Fibroblast of lung (primary cell): ENCODE measurements at regions not wholly inside any gene's neighbourhood (a gene's known extent, or its start where the extent isn't known, plus 50 kb on each side); places are given as distances from the start of the nearest gene placed in this dataset.

ENCODE experiments used
- DNase-seq, 2 donors: peaks; one replicate each; pipeline versions ENCODE4 v3.0.0 to v3.0.0-alpha.2; 2010; ENCODE audit warnings: low read depth in 2 of 2
- H2AFZ ChIP-seq: 2 replicates; pipeline ENCODE4 v1.5.1; 2012; ENCODE audit warnings: low read length, control low read depth, inconsistent platforms
- H3K27ac ChIP-seq: 2 replicates; pipeline ENCODE4 v1.5.1; 2011; ENCODE audit warnings: low read length, control low read depth; ENCODE audit not compliant: insufficient read depth
- H3K27me3 ChIP-seq: 2 replicates; pipeline ENCODE4 v1.5.1; 2011; ENCODE audit warnings: mild to moderate bottlenecking, low read length; ENCODE audit not compliant: control insufficient read depth, insufficient read depth
- H3K36me3 ChIP-seq: 2 replicates; pipeline ENCODE4 v1.5.1; 2011; ENCODE audit warnings: low read length; ENCODE audit not compliant: control insufficient read depth, insufficient read depth
- H3K4me1 ChIP-seq: 2 replicates; pipeline ENCODE4 v1.5.1; 2011; ENCODE audit warnings: low read length; ENCODE audit not compliant: control insufficient read depth, insufficient read depth; ENCODE audit errors: extremely low read depth
- H3K4me2 ChIP-seq: 2 replicates; pipeline ENCODE4 v1.5.1; 2011; ENCODE audit warnings: low read length, control low read depth; ENCODE audit not compliant: insufficient read depth; ENCODE audit errors: extremely low read depth
- H3K4me3 ChIP-seq, 4 experiments: fragments of 200-600 bp in 1 of 4; sonication (generic) in 1 of 4; replicated peaks in 1 of 4; 2 replicates each; pipeline ENCODE4 v1.5.1; 2011 to 2016; ENCODE audit warnings: low read length in 4 of 4, low read depth in 3 of 4, mild to moderate bottlenecking in 3 of 4, control low read depth in 2 of 4, inconsistent platforms in 1 of 4, mixed read lengths in 1 of 4; ENCODE audit not compliant: insufficient read depth in 1 of 4; ENCODE audit errors: control extremely low read depth in 1 of 4
- H3K79me2 ChIP-seq: 2 replicates; pipeline ENCODE4 v1.5.1; 2012; ENCODE audit warnings: mild to moderate bottlenecking, low read length, inconsistent platforms; ENCODE audit not compliant: control insufficient read depth, insufficient read depth
- H3K9ac ChIP-seq: 2 replicates; pipeline ENCODE4 v1.5.1; 2011; ENCODE audit warnings: mild to moderate bottlenecking, low read length, control low read depth; ENCODE audit not compliant: insufficient read depth
- H3K9me3 ChIP-seq: 2 replicates; pipeline ENCODE4 v1.5.1; 2012; ENCODE audit warnings: low read depth, low read length; ENCODE audit not compliant: control insufficient read depth, insufficient read depth
- H4K20me1 ChIP-seq: 2 replicates; pipeline ENCODE4 v1.5.1; 2011; ENCODE audit warnings: low read length; ENCODE audit not compliant: control insufficient read depth, insufficient read depth; ENCODE audit errors: extremely low read depth
- CTCF ChIP-seq, 2 donors: IDR thresholded peaks in 1 of 2; conservative IDR thresholded peaks in 1 of 2; 1 replicate in 1 of 2; 2 replicates in 1 of 2; pipeline ENCODE4 v1.5.1; 2011 to 2012; ENCODE audit warnings: low read length in 2 of 2, control low read depth in 1 of 2, inconsistent platforms in 1 of 2, low read depth in 1 of 2, mild to moderate bottlenecking in 1 of 2
- EZH2 ChIP-seq: IDR thresholded peaks from 2 replicates; pipeline ENCODE4 v1.5.1; 2012; ENCODE audit warnings: low read length, control low read depth, mild to moderate bottlenecking; ENCODE audit errors: missing control alignments

GRCh38 chr13:26984337-26984736, 187.3 kb downstream of the USP12 start:
- Histone ChIP-seq H3K27me3 (no peaks in the 10 kb centered on the region), H3K36me3 (no peaks in the 10 kb centered on the region), H4K20me1 (no peaks in the 10 kb centered on the region), H3K4me2 (no peak overlapping the region), H3K27ac (peak overlapping the region; percentile 80), H3K9ac (no peak overlapping the region), H3K4me1 (peaks cover 11% of the 10 kb centered on the region), H3K9me3 (no peaks in the 10 kb centered on the region), H3K4me3 (no peak overlapping the region), H3K79me2 (no peaks in the 10 kb centered on the region), H2AFZ (no peak overlapping the region)
- no peak for DNase-seq
- TF ChIP-seq EZH2 (no peak), CTCF (conservative IDR thresholded peaks at IDR 0.05 in 1 of 2, IDR thresholded peaks at IDR 0.05 in 1 of 2; ENCODE audit: low read depth in 1 of 2, low read length in 2 of 2) (no peak)

GRCh38 chr13:26983543-26984320, 187.9 kb downstream of the USP12 start:
- Histone ChIP-seq H2AFZ (no peak overlapping the region), H3K4me3 (no peak overlapping the region), H3K9ac (no peak overlapping the region), H3K79me2 (no peaks in the 10 kb centered on the region), H3K9me3 (no peaks in the 10 kb centered on the region), H3K36me3 (no peaks in the 10 kb centered on the region), H3K27me3 (no peaks in the 10 kb centered on the region), H3K27ac (peak overlapping the region; percentile 80), H3K4me2 (peak overlapping the region; percentile 66), H3K4me1 (peaks cover 10% of the 10 kb centered on the region), H4K20me1 (no peaks in the 10 kb centered on the region)
- TF ChIP-seq CTCF (conservative IDR thresholded peaks at IDR 0.05 in 1 of 2, IDR thresholded peaks at IDR 0.05 in 1 of 2; ENCODE audit: low read depth in 1 of 2, low read length in 2 of 2) (no peak), EZH2 (no peak)
- peak in 1 of 2 donors; percentile 42 for DNase-seq

GRCh38 chr13:26980099-26981031, 191.2 kb downstream of the USP12 start:
- Histone ChIP-seq H3K9me3 (no peaks in the 10 kb centered on the region), H4K20me1 (no peaks in the 10 kb centered on the region), H3K4me2 (no peak overlapping the region), H3K27ac (no peak overlapping the region), H3K4me1 (peaks cover 6% of the 10 kb centered on the region), H3K27me3 (no peaks in the 10 kb centered on the region), H2AFZ (no peak overlapping the region), H3K4me3 (no peak overlapping the region), H3K79me2 (no peaks in the 10 kb centered on the region), H3K36me3 (no peaks in the 10 kb centered on the region), H3K9ac (no peak overlapping the region)
- DNase-seq, result no peak
- no peak for TF ChIP-seq CTCF (conservative IDR thresholded peaks at IDR 0.05 in 1 of 2, IDR thresholded peaks at IDR 0.05 in 1 of 2; ENCODE audit: low read depth in 1 of 2, low read length in 2 of 2)
- TF ChIP-seq EZH2, result no peak
